ENCODE measurements at regions not wholly inside any gene's neighbourhood (a gene's known extent, or its start where the extent isn't known, plus 50 kb on each side); places are given as distances from the start of the nearest gene placed in this dataset.
"Not testable (repeated sequence)": the region's sequence is repeated elsewhere in the genome, so short reads cannot be mapped to it uniquely, and the experiment has no call there.

DNA sequence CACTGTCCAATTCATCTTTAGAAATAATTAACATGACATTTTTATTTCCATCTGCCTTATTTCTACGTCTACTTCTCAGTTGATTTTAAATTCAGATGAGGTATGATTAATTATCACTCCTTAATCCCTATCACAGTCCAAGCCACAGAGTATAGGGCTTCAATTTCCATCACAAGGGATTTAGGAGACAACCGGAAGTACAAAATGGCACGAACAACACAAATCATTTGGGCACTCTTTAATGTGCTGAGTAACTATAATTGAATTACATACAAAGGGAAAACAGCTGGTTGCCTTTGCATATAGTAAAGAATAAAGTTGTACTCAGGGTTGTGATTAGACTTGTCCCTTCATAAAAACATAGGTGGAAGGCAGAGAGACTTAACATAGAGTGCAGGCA, 290.4 kb upstream of the MAGEB16 start:
- POLR2A ChIA-PET: no interaction called here
- H3K27ac Mint-ChIP-seq: no peak overlapping the region

DNA sequence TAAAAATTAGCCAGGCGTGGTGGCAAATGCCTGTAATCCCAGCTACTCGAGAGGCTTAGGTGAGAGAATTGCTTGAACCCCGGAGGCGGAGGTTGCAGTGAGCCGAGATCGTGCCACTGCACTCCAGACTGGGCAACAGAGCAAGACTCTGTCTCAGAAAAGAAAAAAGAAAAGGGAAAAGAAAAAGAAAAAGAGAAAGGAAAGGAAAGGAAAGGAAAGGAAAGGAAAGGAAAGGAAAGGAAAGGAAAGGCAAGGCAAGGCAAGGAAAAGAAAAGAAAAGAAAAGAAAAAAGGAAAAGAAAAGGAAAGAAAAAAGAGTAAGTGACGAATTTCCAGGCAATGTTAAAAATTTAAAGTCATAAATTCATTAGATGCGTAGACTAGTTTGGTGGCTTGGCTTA, 250.1 kb upstream of the MAGEB16 start:
- H3K4me3 Mint-ChIP-seq; H3K27me3 Mint-ChIP-seq (ENCODE audit: low read depth); POLR2A ChIA-PET; H3K36me3 Mint-ChIP-seq (ENCODE audit: low read depth); H3K27ac Mint-ChIP-seq; H3K4me1 Mint-ChIP-seq (ENCODE audit: low read depth); H3K9me3 Mint-ChIP-seq (ENCODE audit: insufficient read depth); ATAC-seq; DNase-seq; CTCF ChIA-PET: not testable (repeated sequence)

More for the DNA sequence above, 290.4 kb upstream of the MAGEB16 start:
- Mint-ChIP-seq H3K27me3 (ENCODE audit: low read depth) (no peaks in the 10 kb centered on the region), H3K9me3 (ENCODE audit: insufficient read depth) (no peaks in the 10 kb centered on the region), H3K4me3 (no peak overlapping the region), H3K4me1 (ENCODE audit: low read depth) (no peaks in the 10 kb centered on the region), H3K36me3 (ENCODE audit: low read depth) (no peaks in the 10 kb centered on the region)
- CTCF ChIA-PET: no interaction called here
- DNase-seq (no peak), ATAC-seq (no peak)

DNA sequence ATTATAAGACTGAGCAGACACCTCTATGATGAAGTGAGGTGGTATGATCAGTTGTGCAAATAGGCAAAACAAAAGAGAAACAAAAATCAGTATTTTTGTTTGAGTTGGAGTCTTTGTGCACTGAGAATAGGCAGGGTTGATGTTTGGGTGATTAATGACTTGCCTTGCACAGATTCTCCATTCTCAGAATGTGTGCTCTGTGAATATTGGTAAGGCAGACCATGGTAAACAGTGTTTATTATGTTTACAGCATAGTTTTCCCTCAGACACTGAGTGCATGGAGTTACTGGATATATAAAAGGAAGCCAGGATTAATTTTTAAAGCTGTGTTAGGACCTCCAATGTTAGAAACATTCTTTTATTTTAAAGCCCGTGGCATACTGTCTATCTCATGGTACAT, 240.2 kb upstream of the MAGEB16 start:
- CTCF ChIA-PET: no interaction called here
- DNase-seq: no peak
- Mint-ChIP-seq H3K4me3 (no peak overlapping the region), H3K4me1 (ENCODE audit: low read depth) (no peaks in the 10 kb centered on the region), H3K27me3 (ENCODE audit: low read depth) (no peaks in the 10 kb centered on the region), H3K36me3 (ENCODE audit: low read depth) (no peaks in the 10 kb centered on the region), H3K9me3 (ENCODE audit: insufficient read depth) (no peaks in the 10 kb centered on the region), H3K27ac (no peak overlapping the region)
- POLR2A ChIA-PET: no interaction called here
- no peak for ATAC-seq

DNA sequence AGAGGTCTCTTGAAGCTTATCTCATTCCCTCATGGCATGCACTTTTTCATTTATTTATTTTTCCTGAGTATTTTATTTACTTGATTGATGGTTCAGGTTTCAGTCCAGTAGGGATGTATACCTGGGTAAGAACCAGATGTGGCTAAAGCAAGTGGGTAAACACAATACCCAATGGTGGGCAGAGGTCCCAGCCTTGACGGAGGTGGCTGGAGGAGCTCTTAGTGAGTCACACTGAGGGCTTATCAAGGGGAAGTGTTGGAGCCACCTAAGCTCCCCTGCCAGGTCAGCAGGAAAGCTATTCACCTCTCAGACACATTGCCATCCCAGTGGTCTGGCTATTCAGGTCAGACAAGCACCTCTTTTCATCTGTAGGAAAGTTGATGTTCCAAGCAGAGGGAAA, 236.2 kb upstream of the MAGEB16 start:
- Mint-ChIP-seq H3K4me3 (no peak overlapping the region), H3K27ac (no peak overlapping the region), H3K27me3 (ENCODE audit: low read depth) (no peaks in the 10 kb centered on the region), H3K36me3 (ENCODE audit: low read depth) (no peaks in the 10 kb centered on the region), H3K4me1 (ENCODE audit: low read depth) (no peaks in the 10 kb centered on the region), H3K9me3 (ENCODE audit: insufficient read depth) (no peaks in the 10 kb centered on the region)
- ATAC-seq (no peak), DNase-seq (no peak)
- CTCF ChIA-PET: no interaction called here
- POLR2A ChIA-PET: no interaction called here

- Mint-ChIP-seq H3K36me3 (ENCODE audit: low read depth) (no peaks in the 10 kb centered on the region), H3K4me1 (ENCODE audit: low read depth) (no peaks in the 10 kb centered on the region)
Observed at GRCh38 chrX:35562395-35562794, 235.7 kb upstream of the MAGEB16 start.

GRCh38 chrX:35590210-35590609, 207.9 kb upstream of the MAGEB16 start:
- ChIA-PET CTCF (no interaction called here), POLR2A (no interaction called here)
- no peaks in the 10 kb centered on the region for H3K4me1 Mint-ChIP-seq (ENCODE audit: low read depth)
- H3K27me3 Mint-ChIP-seq (ENCODE audit: low read depth): no peaks in the 10 kb centered on the region
- no peaks in the 10 kb centered on the region for H3K9me3 Mint-ChIP-seq (ENCODE audit: insufficient read depth)
- no peak for DNase-seq
- no peak overlapping the region for H3K4me3 Mint-ChIP-seq
- no peaks in the 10 kb centered on the region for H3K36me3 Mint-ChIP-seq (ENCODE audit: low read depth)
- no peak overlapping the region for H3K27ac Mint-ChIP-seq
- no peak for ATAC-seq

More at GRCh38 chrX:35562395-35562794, 235.7 kb upstream of the MAGEB16 start:
- ChIA-PET CTCF (no interaction called here), POLR2A (no interaction called here)
- Mint-ChIP-seq H3K27me3 (ENCODE audit: low read depth) (no peaks in the 10 kb centered on the region), H3K9me3 (ENCODE audit: insufficient read depth) (no peaks in the 10 kb centered on the region), H3K27ac (no peak overlapping the region), H3K4me3 (no peak overlapping the region)
- no peak for DNase-seq
- ATAC-seq: no peak

DNA sequence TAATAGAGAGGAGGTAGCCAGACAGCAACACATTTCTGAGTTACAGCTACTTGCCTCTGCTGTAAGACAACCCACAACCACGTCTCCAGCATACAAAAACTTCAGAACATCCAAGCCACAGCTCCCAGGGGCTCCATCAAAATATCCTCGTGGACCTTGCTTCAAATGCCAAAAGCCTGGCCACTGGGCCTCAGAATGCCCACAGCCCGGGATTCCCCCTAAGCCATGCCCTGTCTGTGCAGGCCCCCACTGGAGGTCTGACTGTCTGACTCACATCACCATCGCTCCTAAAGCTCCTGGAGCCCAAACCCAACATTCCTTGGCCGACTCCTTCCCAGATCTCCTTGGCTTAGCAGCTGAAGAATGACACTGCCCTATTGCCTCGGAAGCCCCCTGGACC, 186.6 kb upstream of the MAGEB16 start:
- H3K4me3 Mint-ChIP-seq; H3K36me3 Mint-ChIP-seq (ENCODE audit: low read depth); ATAC-seq; H3K27me3 Mint-ChIP-seq (ENCODE audit: low read depth); H3K27ac Mint-ChIP-seq; H3K4me1 Mint-ChIP-seq (ENCODE audit: low read depth); CTCF ChIA-PET; POLR2A ChIA-PET; DNase-seq; H3K9me3 Mint-ChIP-seq (ENCODE audit: insufficient read depth): not testable (repeated sequence)

- Mint-ChIP-seq H3K4me3 (no peak overlapping the region), H3K27me3 (ENCODE audit: low read depth) (no peaks in the 10 kb centered on the region), H3K27ac (no peak overlapping the region), H3K4me1 (ENCODE audit: low read depth) (no peaks in the 10 kb centered on the region), H3K36me3 (ENCODE audit: low read depth) (no peaks in the 10 kb centered on the region), H3K9me3 (ENCODE audit: insufficient read depth) (no peaks in the 10 kb centered on the region)
- CTCF ChIA-PET: no interaction called here
- POLR2A ChIA-PET: no interaction called here
- DNase-seq (no peak), ATAC-seq (no peak)
Observed at GRCh38 chrX:35617836-35618235, 180.3 kb upstream of the MAGEB16 start.

- no peak overlapping the region for H3K27ac Mint-ChIP-seq
- CTCF ChIA-PET: no interaction called here
- no peak overlapping the region for H3K4me3 Mint-ChIP-seq
- no peaks in the 10 kb centered on the region for H3K36me3 Mint-ChIP-seq (ENCODE audit: low read depth)
- DNase-seq: no peak
- H3K27me3 Mint-ChIP-seq (ENCODE audit: low read depth): no peaks in the 10 kb centered on the region
- POLR2A ChIA-PET: no interaction called here
- no peak for ATAC-seq
- H3K9me3 Mint-ChIP-seq (ENCODE audit: insufficient read depth): peaks cover 5% of the 10 kb centered on the region
- H3K4me1 Mint-ChIP-seq (ENCODE audit: low read depth): no peaks in the 10 kb centered on the region
Observed at GRCh38 chrX:35622040-35622439, 176.1 kb upstream of the MAGEB16 start.

DNA sequence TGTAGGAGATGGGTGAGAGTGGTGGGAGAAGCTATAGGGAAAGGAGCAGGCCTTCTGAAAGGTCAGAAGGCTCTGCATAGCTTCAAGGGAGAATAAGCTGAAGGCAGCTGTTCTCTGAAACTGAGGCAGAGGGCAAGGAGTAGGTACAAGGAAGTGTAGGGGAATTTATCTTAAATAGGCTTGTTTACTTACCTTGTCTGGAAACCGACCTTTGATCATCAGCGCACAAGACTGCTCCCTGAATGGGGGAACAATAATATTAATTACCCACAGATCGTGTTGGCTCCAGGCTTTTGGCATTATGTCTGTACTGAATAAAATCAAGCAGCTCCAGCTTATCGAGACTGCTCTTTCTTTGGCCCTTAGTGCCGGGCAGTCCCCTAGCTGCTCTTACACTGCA, 175.5 kb upstream of the MAGEB16 start:
- ChIA-PET POLR2A (no interaction called here), CTCF (no interaction called here)
- ATAC-seq (no peak), DNase-seq (no peak)
- Mint-ChIP-seq H3K36me3 (ENCODE audit: low read depth) (no peaks in the 10 kb centered on the region), H3K9me3 (ENCODE audit: insufficient read depth) (peaks cover 5% of the 10 kb centered on the region), H3K27me3 (ENCODE audit: low read depth) (no peaks in the 10 kb centered on the region), H3K27ac (no peak overlapping the region), H3K4me1 (ENCODE audit: low read depth) (no peaks in the 10 kb centered on the region), H3K4me3 (no peak overlapping the region)

DNA sequence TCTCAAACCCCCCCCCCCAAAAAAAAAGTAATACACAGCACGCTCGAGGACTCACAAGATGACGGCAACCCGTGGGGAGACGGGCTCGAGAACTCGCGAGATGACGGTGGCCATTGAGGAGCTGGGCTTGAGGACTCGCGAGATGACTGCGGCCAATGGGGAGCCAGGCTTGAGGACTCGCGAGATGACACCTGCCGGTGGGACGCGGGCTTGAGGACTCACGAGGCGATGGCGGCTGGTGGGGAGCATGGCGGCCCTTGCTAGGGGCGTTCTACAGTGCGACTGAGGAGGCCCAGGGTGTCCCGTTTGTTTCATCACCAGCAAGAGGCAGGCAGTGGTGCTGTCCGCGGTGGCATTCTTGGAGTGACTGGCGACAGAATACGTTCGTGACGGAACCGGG, 172.4 kb upstream of the MAGEB16 start:
- DNase-seq (no peak), ATAC-seq (no peak)
- H3K36me3 Mint-ChIP-seq (ENCODE audit: low read depth): no peaks in the 10 kb centered on the region
- H3K27ac Mint-ChIP-seq: no peak overlapping the region
- CTCF ChIA-PET: no interaction called here
- POLR2A ChIA-PET: no interaction called here
- H3K9me3 Mint-ChIP-seq (ENCODE audit: insufficient read depth): peaks cover 5% of the 10 kb centered on the region
- H3K4me1 Mint-ChIP-seq (ENCODE audit: low read depth): no peaks in the 10 kb centered on the region
- no peak overlapping the region for H3K4me3 Mint-ChIP-seq
- no peaks in the 10 kb centered on the region for H3K27me3 Mint-ChIP-seq (ENCODE audit: low read depth)

- peaks cover 5% of the 10 kb centered on the region for H3K9me3 Mint-ChIP-seq (ENCODE audit: insufficient read depth)
- no peaks in the 10 kb centered on the region for H3K36me3 Mint-ChIP-seq (ENCODE audit: low read depth)
- CTCF ChIA-PET: no interaction called here
- no peak overlapping the region for H3K4me3 Mint-ChIP-seq
- no peaks in the 10 kb centered on the region for H3K4me1 Mint-ChIP-seq (ENCODE audit: low read depth)
- no peak for ATAC-seq
- H3K27me3 Mint-ChIP-seq (ENCODE audit: low read depth): no peaks in the 10 kb centered on the region
- DNase-seq: no peak
- POLR2A ChIA-PET: no interaction called here
- H3K27ac Mint-ChIP-seq: no peak overlapping the region
Observed at GRCh38 chrX:35626124-35626523, 172.0 kb upstream of the MAGEB16 start.

- H3K36me3 Mint-ChIP-seq (ENCODE audit: low read depth); POLR2A ChIA-PET; DNase-seq; H3K27me3 Mint-ChIP-seq (ENCODE audit: low read depth); H3K4me3 Mint-ChIP-seq; H3K27ac Mint-ChIP-seq; H3K9me3 Mint-ChIP-seq (ENCODE audit: insufficient read depth); ATAC-seq; CTCF ChIA-PET; H3K4me1 Mint-ChIP-seq (ENCODE audit: low read depth): not testable (repeated sequence)
Observed at GRCh38 chrX:35635971-35636370, 162.2 kb upstream of the MAGEB16 start.

DNA sequence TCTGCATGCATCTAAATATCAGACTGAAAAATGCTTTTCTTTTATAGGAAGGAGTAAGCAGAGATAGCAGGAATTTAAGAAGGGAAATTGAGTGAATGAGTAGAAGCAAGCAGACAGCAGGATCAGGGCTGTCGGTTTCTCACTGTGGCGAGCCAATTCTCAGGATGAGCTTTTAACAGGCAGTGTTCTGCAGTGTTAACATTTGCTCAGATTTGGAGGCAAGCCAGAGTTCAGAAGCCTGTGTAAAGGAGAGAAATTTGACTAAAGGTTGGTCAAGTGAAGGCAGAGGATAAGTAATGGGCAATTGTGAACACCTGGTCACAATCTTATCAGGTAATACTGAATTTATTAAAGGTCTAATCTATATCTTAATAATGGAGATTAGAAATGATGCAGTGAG, 133.3 kb upstream of the MAGEB16 start:
- DNase-seq (no peak), ATAC-seq (no peak)
- H3K4me3 Mint-ChIP-seq: no peak overlapping the region
- H3K27ac Mint-ChIP-seq: no peak overlapping the region
- ChIA-PET CTCF (no interaction called here), POLR2A (no interaction called here)
- no peaks in the 10 kb centered on the region for H3K27me3 Mint-ChIP-seq (ENCODE audit: low read depth)
- H3K36me3 Mint-ChIP-seq (ENCODE audit: low read depth): no peaks in the 10 kb centered on the region
- no peaks in the 10 kb centered on the region for H3K4me1 Mint-ChIP-seq (ENCODE audit: low read depth)
- H3K9me3 Mint-ChIP-seq (ENCODE audit: insufficient read depth): no peaks in the 10 kb centered on the region
